ENCODE measurements at regions not wholly inside any gene's neighbourhood (a gene's known extent, or its start where the extent isn't known, plus 50 kb on each side); places are given as distances from the start of the nearest gene placed in this dataset.
A peak's percentile ranks its signal among the peaks of the same experiment; 100 is the strongest.

DNA sequence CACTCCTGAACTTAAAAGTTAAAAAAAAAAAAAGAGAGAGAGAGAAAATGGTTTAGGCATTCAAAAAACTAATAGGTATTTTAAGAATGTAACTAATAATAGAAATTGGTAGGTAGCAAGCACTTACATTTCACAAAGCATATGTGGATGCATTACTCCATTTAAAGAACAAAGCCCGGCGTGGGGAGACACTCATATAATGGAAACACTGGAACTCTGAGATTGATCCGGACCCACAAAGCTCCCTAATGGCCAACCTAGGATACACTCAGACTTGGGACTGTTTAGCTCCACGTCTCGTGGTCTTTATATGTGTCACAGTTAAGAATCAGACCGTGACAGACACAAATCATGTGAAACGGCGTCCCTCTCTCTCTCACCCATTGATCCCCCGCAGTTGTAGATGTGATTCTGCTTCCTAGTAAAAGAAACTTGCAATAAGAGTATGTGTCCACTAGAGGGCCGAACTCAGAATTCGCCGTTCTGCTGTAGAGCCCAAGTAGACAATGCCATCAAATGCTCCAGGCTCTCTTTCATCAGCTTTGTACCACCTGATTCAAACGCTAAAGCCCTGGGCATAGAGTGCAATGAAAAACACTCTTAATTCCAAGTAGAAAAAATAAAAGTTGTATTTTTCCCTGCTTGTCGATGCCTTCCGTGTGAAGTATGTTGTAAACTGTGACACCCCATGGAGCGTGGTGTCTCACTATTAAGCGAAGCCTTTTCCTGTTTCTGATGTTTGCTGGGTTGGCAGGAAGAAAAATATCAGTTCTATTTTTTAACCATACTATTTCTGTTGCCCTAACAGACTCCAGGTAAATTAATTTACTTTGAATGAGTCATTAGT lies 429.0 kb upstream of the MTPN start:
- TF ChIP-seq, protein P1, sequence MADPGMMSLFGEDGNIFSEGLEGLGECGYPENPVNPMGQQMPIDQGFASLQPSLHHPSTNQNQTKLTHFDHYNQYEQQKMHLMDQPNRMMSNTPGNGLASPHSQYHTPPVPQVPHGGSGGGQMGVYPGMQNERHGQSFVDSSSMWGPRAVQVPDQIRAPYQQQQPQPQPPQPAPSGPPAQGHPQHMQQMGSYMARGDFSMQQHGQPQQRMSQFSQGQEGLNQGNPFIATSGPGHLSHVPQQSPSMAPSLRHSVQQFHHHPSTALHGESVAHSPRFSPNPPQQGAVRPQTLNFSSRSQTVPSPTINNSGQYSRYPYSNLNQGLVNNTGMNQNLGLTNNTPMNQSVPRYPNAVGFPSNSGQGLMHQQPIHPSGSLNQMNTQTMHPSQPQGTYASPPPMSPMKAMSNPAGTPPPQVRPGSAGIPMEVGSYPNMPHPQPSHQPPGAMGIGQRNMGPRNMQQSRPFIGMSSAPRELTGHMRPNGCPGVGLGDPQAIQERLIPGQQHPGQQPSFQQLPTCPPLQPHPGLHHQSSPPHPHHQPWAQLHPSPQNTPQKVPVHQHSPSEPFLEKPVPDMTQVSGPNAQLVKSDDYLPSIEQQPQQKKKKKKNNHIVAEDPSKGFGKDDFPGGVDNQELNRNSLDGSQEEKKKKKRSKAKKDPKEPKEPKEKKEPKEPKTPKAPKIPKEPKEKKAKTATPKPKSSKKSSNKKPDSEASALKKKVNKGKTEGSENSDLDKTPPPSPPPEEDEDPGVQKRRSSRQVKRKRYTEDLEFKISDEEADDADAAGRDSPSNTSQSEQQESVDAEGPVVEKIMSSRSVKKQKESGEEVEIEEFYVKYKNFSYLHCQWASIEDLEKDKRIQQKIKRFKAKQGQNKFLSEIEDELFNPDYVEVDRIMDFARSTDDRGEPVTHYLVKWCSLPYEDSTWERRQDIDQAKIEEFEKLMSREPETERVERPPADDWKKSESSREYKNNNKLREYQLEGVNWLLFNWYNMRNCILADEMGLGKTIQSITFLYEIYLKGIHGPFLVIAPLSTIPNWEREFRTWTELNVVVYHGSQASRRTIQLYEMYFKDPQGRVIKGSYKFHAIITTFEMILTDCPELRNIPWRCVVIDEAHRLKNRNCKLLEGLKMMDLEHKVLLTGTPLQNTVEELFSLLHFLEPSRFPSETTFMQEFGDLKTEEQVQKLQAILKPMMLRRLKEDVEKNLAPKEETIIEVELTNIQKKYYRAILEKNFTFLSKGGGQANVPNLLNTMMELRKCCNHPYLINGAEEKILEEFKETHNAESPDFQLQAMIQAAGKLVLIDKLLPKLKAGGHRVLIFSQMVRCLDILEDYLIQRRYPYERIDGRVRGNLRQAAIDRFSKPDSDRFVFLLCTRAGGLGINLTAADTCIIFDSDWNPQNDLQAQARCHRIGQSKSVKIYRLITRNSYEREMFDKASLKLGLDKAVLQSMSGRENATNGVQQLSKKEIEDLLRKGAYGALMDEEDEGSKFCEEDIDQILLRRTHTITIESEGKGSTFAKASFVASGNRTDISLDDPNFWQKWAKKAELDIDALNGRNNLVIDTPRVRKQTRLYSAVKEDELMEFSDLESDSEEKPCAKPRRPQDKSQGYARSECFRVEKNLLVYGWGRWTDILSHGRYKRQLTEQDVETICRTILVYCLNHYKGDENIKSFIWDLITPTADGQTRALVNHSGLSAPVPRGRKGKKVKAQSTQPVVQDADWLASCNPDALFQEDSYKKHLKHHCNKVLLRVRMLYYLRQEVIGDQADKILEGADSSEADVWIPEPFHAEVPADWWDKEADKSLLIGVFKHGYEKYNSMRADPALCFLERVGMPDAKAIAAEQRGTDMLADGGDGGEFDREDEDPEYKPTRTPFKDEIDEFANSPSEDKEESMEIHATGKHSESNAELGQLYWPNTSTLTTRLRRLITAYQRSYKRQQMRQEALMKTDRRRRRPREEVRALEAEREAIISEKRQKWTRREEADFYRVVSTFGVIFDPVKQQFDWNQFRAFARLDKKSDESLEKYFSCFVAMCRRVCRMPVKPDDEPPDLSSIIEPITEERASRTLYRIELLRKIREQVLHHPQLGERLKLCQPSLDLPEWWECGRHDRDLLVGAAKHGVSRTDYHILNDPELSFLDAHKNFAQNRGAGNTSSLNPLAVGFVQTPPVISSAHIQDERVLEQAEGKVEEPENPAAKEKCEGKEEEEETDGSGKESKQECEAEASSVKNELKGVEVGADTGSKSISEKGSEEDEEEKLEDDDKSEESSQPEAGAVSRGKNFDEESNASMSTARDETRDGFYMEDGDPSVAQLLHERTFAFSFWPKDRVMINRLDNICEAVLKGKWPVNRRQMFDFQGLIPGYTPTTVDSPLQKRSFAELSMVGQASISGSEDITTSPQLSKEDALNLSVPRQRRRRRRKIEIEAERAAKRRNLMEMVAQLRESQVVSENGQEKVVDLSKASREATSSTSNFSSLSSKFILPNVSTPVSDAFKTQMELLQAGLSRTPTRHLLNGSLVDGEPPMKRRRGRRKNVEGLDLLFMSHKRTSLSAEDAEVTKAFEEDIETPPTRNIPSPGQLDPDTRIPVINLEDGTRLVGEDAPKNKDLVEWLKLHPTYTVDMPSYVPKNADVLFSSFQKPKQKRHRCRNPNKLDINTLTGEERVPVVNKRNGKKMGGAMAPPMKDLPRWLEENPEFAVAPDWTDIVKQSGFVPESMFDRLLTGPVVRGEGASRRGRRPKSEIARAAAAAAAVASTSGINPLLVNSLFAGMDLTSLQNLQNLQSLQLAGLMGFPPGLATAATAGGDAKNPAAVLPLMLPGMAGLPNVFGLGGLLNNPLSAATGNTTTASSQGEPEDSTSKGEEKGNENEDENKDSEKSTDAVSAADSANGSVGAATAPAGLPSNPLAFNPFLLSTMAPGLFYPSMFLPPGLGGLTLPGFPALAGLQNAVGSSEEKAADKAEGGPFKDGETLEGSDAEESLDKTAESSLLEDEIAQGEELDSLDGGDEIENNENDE (IDR thresholded peaks at IDR 0.05; ENCODE audit: insufficient replicate concordance, low read length) = no peak
- TF ChIP-seq, protein P2, sequence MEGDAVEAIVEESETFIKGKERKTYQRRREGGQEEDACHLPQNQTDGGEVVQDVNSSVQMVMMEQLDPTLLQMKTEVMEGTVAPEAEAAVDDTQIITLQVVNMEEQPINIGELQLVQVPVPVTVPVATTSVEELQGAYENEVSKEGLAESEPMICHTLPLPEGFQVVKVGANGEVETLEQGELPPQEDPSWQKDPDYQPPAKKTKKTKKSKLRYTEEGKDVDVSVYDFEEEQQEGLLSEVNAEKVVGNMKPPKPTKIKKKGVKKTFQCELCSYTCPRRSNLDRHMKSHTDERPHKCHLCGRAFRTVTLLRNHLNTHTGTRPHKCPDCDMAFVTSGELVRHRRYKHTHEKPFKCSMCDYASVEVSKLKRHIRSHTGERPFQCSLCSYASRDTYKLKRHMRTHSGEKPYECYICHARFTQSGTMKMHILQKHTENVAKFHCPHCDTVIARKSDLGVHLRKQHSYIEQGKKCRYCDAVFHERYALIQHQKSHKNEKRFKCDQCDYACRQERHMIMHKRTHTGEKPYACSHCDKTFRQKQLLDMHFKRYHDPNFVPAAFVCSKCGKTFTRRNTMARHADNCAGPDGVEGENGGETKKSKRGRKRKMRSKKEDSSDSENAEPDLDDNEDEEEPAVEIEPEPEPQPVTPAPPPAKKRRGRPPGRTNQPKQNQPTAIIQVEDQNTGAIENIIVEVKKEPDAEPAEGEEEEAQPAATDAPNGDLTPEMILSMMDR (IDR thresholded peaks at IDR 0.05; ENCODE audit: control extremely low read depth in 1 of 3, insufficient read depth in 1 of 3, low read depth in 1 of 3, low read length in 3 of 3) = peak; percentile 8 to 84 (median 60)
- TF ChIP-seq POLR2A (IDR thresholded peaks at IDR 0.05; ENCODE audit: control extremely low read depth in 1 of 2, low read depth in 2 of 2, low read length in 2 of 2) (no peak), SP1 (IDR thresholded peaks at IDR 0.05; ENCODE audit: low read depth, low read length) (no peak)
